ACC112 (cell line): ENCODE measurements at regions not wholly inside any gene's neighbourhood (a gene's known extent, or its start where the extent isn't known, plus 50 kb on each side); places are given as distances from the start of the nearest gene placed in this dataset.

Experiments
- H2AFZ ChIP-seq: fragments of 200-600 bp; sonication (generic); one replicate; pipeline ENCODE4 v1.6.0; 2017; ENCODE audit warnings: antibody characterized with exemption, low read length; ENCODE audit not compliant: unreplicated experiment
- H3K27ac ChIP-seq: fragments of 200-600 bp; sonication (generic); 2 replicates; pipeline ENCODE4 v1.5.1; 2014; ENCODE audit warnings: low read depth, mild to moderate bottlenecking, antibody characterized with exemption, low read length, moderate library complexity
- H3K27me3 ChIP-seq: fragments of 200-600 bp; sonication (generic); 2 replicates; pipeline ENCODE4 v1.6.1; 2014; ENCODE audit warnings: mild to moderate bottlenecking, antibody characterized with exemption, low read length, moderate library complexity, mixed read lengths; ENCODE audit not compliant: insufficient read depth
- H3K36me3 ChIP-seq: fragments of 200-600 bp; sonication (generic); 2 replicates; pipeline ENCODE4 v1.6.1; 2016; ENCODE audit warnings: mild to moderate bottlenecking, antibody characterized with exemption, low read length, moderate library complexity, mixed read lengths; ENCODE audit not compliant: insufficient read depth
- H3K4me1 ChIP-seq: fragments of 200-600 bp; sonication (generic); one replicate; pipeline ENCODE4 v1.6.1; 2016; ENCODE audit warnings: low read length, mixed read lengths; ENCODE audit not compliant: insufficient read depth, unreplicated experiment, control insufficient read depth
- H3K4me3 ChIP-seq: fragments of 200-600 bp; sonication (generic); 2 replicates; pipeline ENCODE4 v1.5.1; 2014; ENCODE audit warnings: mild to moderate bottlenecking, low read depth, low read length
- H3K79me2 ChIP-seq: fragments of 200-600 bp; sonication (generic); one replicate; pipeline ENCODE4 v1.6.0; 2016; ENCODE audit warnings: low read length; ENCODE audit not compliant: control insufficient read depth, unreplicated experiment, insufficient read depth

- H3K27ac ChIP-seq = no peak overlapping the region
- H3K4me1 ChIP-seq = no peaks in the 10 kb centered on the region
- H3K36me3 ChIP-seq = no peaks in the 10 kb centered on the region
- no peaks in the 10 kb centered on the region for H3K79me2 ChIP-seq
- H2AFZ ChIP-seq = no peak overlapping the region
- H3K4me3 ChIP-seq = no peak overlapping the region
- no peaks in the 10 kb centered on the region for H3K27me3 ChIP-seq
Measured at GRCh38 chr2:41464395-41464794, 583.4 kb upstream of the PKDCC start.

- Histone ChIP-seq H3K4me1 (no peaks in the 10 kb centered on the region), H3K27ac (no peak overlapping the region), H3K79me2 (no peaks in the 10 kb centered on the region), H3K36me3 (no peaks in the 10 kb centered on the region), H3K4me3 (no peak overlapping the region), H3K27me3 (peaks cover 10% of the 10 kb centered on the region), H2AFZ (no peak overlapping the region)
Measured at GRCh38 chr2:41475959-41476358, 571.9 kb upstream of the PKDCC start.

DNA sequence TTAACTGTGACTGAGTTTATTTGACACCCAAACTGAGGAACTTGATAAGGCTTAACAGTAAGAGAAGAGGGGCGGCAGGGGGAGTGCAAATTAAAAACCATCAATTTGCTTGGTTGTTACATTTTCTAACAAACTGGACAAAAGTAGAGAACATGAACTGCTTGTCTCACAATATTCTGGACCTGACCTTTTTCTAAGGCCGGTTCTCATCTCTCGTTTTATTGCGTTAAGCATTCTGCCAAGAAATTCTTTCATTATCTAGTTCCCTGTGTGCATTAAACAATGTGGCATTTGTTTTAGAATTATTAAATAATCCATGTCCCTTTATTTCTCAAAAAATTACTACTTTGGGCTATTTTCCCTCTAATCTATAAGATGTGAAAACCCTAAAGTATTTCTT lies 565.2 kb upstream of the PKDCC start:
- H3K27ac ChIP-seq = no peak overlapping the region
- no peaks in the 10 kb centered on the region for H3K4me1 ChIP-seq
- no peak overlapping the region for H3K4me3 ChIP-seq
- H3K36me3 ChIP-seq = no peaks in the 10 kb centered on the region
- no peaks in the 10 kb centered on the region for H3K79me2 ChIP-seq
- no peak overlapping the region for H2AFZ ChIP-seq
- peaks cover 6% of the 10 kb centered on the region for H3K27me3 ChIP-seq

DNA sequence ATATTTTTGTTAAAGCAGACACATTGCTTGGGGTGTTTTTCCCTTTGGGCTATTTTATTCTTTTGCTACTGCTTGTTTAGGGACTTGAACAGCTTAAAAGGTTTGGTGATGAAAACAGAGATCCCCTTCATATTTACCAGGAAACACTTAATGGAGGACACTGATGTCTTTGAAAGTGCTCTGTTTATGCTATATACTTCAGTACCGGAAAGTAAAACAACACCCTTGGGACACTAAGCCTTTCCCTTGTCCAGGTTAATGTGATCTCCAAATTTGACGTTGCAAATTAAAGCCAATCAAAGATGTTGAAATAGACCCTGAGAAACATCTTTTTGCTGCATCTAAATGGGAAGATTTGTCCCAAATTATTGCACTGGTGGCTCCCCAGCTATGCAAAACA lies 564.6 kb upstream of the PKDCC start:
- Histone ChIP-seq H3K36me3 (no peaks in the 10 kb centered on the region), H3K79me2 (no peaks in the 10 kb centered on the region), H2AFZ (no peak overlapping the region), H3K27me3 (peaks cover 6% of the 10 kb centered on the region), H3K27ac (no peak overlapping the region), H3K4me1 (no peaks in the 10 kb centered on the region), H3K4me3 (no peak overlapping the region)

GRCh38 chr2:41483982-41484857 lies 563.6 kb upstream of the PKDCC start:
- H3K27me3 ChIP-seq = peaks cover 6% of the 10 kb centered on the region
- no peaks in the 10 kb centered on the region for H3K4me1 ChIP-seq
- no peak overlapping the region for H3K4me3 ChIP-seq
- no peak overlapping the region for H2AFZ ChIP-seq
- no peaks in the 10 kb centered on the region for H3K36me3 ChIP-seq
- no peak overlapping the region for H3K27ac ChIP-seq
- no peaks in the 10 kb centered on the region for H3K79me2 ChIP-seq

DNA sequence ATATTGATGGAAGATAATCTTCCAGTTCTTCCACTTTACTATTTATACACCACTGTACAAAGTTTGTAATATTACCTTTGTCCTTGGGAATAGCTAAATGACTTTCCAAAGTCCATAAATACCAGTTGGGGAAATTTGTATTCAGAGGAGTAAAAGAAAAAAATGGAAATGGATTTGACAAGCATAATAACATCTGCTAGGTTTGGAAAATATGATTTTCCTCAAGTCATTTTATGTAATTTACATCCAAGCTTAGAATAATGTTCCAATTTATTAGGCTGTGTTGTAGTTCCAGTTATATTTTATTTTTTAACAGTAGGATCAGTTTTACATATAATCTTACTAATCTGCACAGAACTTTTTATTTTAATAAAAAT lies 563.0 kb upstream of the PKDCC start:
- no peak overlapping the region for H3K4me3 ChIP-seq
- no peak overlapping the region for H3K27ac ChIP-seq
- no peaks in the 10 kb centered on the region for H3K36me3 ChIP-seq
- H2AFZ ChIP-seq = no peak overlapping the region
- H3K27me3 ChIP-seq = peaks cover 4% of the 10 kb centered on the region
- no peaks in the 10 kb centered on the region for H3K4me1 ChIP-seq
- no peaks in the 10 kb centered on the region for H3K79me2 ChIP-seq

DNA sequence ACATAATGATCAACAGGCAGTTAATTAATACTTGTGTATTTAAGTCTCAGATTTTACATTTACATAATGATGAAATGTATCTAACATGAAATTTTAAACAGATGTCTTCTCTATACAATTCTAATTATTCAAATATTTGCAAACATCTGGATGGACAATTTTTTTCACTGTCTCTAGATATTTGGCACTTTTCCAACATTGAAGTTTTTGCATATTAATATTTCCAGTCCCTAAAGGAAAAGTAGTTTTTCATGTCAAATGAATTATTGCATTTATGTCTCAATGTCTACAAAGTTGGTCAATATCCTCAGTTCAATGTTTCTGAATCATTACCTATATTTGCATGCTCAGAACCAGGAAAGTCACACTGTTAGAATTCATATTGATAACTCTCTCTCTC lies 560.9 kb upstream of the PKDCC start:
- Histone ChIP-seq H3K4me3 (no peak overlapping the region), H2AFZ (no peak overlapping the region), H3K4me1 (no peaks in the 10 kb centered on the region)

DNA sequence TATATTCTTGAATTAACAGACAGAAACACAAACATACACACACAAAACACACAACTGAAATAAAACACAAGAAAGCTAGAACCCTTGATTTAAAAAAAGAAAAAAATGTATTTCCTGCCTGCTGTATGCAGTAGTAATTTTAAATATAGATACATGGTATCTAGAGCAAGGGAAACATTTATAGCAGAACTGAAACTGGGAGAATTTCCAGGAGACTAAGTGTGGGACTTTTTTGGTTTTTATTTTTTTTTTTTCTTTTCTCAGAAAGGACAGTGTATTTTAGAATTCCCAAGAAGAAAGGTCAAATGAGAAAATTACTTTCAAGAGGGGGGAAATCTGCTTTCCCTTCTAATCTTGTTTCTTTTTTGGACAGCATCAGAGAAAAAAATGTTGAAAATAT lies 558.9 kb upstream of the PKDCC start:
- Histone ChIP-seq H3K27me3 (peaks cover 3% of the 10 kb centered on the region; the same call in 1 of the 2 replicates), H3K36me3 (no peaks in the 10 kb centered on the region), H3K27ac (no peak overlapping the region), H3K79me2 (no peaks in the 10 kb centered on the region), H2AFZ (no peak overlapping the region), H3K4me3 (no peak overlapping the region), H3K4me1 (no peaks in the 10 kb centered on the region)

More for the DNA sequence above, 560.9 kb upstream of the PKDCC start:
- Histone ChIP-seq H3K27me3 (peaks cover 3% of the 10 kb centered on the region; the same call in 1 of the 2 replicates), H3K27ac (no peak overlapping the region), H3K36me3 (no peaks in the 10 kb centered on the region), H3K79me2 (no peaks in the 10 kb centered on the region)

- no peak overlapping the region for H2AFZ ChIP-seq
- no peaks in the 10 kb centered on the region for H3K79me2 ChIP-seq
- no peaks in the 10 kb centered on the region for H3K36me3 ChIP-seq
- no peak overlapping the region for H3K4me3 ChIP-seq
- H3K4me1 ChIP-seq = no peaks in the 10 kb centered on the region
- H3K27me3 ChIP-seq = peaks cover 3% of the 10 kb centered on the region; the same call in 1 of the 2 replicates
- no peak overlapping the region for H3K27ac ChIP-seq
Measured at GRCh38 chr2:41489638-41490037, 558.2 kb upstream of the PKDCC start.

- H3K27ac ChIP-seq = no peak overlapping the region
- H3K36me3 ChIP-seq = no peaks in the 10 kb centered on the region
- H2AFZ ChIP-seq = no peak overlapping the region
- no peak overlapping the region for H3K4me3 ChIP-seq
- H3K4me1 ChIP-seq = no peaks in the 10 kb centered on the region
- H3K79me2 ChIP-seq = no peaks in the 10 kb centered on the region
- H3K27me3 ChIP-seq = no peaks in the 10 kb centered on the region
Measured at GRCh38 chr2:41495050-41495449, 552.8 kb upstream of the PKDCC start.

- Histone ChIP-seq H3K4me1 (no peaks in the 10 kb centered on the region), H3K79me2 (no peaks in the 10 kb centered on the region), H3K27ac (no peak overlapping the region), H3K4me3 (no peak overlapping the region), H3K36me3 (no peaks in the 10 kb centered on the region), H3K27me3 (no peaks in the 10 kb centered on the region), H2AFZ (no peak overlapping the region)
Measured at GRCh38 chr2:41496908-41497307, 550.9 kb upstream of the PKDCC start.
